HG03439 (cell line): ENCODE measurements at regions not wholly inside any gene's neighbourhood (a gene's known extent, or its start where the extent isn't known, plus 50 kb on each side); places are given as distances from the start of the nearest gene placed in this dataset.

Source experiments
- ATAC-seq: cut with Tn5 transposase; IDR thresholded peaks from one replicate; pipeline ENCODE4 v1.9.1; 2021; ENCODE audit warnings: mild to moderate bottlenecking, moderate library complexity; ENCODE audit not compliant: unreplicated experiment

DNA sequence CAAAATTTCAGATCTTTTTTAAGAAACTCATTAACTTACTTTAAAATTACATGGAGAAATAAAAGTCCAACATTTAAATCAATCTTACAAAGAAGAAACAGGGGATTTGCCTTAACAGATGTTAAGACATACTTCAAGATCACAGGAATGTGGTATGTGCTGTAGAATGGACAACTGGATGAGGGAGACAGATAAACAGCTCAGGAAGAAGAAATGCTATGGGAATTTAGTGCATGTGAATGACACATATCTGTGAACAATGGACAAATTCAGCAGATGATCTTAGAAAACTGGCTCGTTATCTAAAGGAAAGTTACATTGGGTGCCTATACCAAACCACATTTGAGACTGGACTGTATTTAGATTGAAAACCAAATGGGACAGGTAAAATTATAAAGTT is 246.8 kb upstream of the AGAP1 start:
- no peak for ATAC-seq

DNA sequence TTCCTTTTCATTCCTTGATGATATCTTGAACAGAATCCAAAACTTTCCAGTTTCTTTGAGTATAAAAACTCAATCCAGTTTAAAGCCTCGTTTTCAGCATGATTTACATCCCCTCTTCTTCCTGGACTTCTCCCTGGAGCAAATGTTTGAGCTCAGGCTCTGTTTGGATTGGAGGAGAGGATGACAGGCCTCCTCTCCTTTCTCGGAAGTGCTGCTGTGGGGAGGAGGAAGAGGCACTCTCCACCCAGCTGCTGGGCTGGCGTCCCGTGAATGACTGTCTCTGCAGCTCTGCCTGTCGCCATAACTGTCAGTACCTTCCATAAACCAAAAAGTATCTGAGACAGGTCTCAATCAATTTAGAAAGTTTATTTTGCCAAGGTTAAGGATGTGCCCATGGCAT is 238.2 kb upstream of the AGAP1 start:
- no peak for ATAC-seq

DNA sequence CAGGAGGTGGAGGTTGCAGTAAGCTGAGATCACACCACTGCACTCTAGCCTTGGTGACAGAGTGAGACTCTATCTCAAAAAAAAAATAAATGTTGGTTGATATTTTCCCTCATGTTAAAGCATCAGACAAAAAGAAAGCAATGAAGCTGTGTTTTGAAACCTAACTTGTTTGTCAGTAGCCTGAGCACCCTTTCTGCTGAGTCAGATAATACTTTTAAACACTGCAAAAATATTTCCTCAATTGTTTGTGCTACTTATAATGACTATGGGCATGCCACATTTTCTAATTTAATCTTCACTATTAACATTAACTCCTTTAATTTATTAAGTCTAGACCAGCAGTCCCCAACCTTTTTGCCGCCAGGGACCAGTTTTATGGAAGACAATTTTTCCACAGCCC is 236.3 kb upstream of the AGAP1 start:
- ATAC-seq, result no peak

DNA sequence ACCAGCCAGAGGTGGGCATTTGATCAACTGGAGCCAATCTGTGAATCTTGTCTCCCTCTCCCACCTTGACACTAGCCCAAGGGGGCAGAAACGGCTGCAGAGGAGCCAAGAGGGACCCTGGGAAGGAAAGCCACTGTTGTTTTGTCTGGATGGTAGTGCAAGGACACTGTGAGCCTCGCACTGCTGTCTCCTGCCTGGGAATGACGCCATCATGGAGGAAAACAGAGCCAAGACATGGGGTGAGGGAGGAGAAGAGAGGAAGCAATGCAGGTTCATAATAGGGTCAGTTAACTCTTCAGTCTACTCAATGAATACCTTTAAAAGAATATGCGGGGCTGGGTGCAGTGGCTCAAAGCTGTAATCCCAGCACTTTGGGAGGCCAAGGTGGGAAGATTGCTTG is 231.1 kb upstream of the AGAP1 start:
- no peak for ATAC-seq

DNA sequence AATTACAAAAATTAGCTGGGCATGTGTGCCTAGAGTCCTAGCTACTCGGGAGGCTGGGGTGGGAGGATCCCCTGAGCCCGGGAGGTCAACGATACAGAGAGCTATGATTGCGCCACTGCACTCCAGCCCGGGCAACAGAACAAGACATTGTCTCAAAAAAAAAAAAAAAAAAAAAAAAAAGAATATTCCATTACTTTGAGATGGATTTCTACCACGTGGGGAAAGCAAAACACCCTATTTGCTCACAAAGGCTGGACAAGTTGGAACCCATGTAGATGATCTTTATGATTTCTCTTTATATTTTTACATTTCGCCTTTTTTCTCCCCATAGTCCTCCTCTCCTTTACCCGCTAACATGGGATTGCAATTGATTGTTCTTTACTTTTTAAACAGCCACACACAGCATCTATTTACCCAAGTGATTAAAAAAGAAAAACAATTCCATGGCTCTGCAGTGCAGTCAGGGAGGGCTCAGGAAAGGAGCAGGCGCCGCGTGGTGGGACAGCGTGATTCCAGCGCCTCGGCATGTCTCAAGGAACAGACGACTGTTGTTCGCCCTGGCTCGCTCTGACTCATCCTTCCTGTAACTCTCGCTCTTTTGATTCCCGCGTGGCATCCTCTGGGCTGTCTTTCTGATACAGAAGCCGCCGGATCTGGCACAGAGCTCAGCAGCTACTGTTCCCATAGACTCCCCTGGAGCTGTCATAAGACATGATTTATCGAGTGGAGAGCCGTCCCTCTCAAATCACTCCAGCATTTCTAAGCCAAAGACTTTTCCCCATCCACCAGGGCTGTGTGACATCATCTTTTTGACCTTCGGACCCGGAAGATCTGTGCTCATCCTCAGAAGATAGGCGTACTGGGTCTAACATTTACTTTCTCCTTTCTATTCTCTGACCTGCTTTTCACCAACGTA is 230.4 kb upstream of the AGAP1 start:
- no peak for ATAC-seq

DNA sequence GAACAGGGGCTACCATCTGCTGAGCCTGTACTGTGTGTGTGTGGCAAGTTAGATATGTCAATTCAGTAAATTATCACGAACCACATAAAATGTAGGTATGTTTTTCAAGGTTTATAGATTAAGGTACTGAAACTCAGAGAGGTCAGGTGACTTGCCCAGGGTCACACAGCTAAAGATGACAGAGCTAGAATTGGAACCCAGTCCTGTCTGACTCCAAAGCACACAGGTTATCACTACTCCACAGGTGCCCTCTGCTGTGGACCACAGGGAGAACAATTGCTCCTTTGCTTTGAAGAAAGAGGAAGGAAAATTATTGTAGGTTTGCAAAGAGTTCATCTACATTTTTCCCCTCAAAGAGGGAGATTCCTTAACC is 229.7 kb upstream of the AGAP1 start:
- no peak for ATAC-seq

DNA sequence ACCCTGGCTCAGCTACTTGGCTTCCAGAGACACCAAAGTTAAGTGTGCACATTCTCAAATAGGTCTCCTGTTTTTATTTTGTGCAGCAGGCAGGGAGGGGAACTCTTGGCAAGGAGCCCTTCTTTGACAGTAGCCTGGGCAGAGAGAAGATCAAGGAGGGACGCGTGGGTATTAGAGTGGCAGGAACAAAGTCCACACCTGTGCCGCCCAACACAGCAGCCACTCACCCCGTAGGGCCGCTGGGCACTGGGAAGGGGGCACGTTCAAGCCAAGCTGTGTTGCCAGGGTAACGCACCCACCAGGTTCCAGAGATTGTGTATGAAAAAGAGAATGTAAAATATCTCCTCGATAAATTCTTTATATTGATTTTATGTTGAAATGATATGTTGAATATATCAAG is 229.3 kb upstream of the AGAP1 start:
- ATAC-seq, result no peak

DNA sequence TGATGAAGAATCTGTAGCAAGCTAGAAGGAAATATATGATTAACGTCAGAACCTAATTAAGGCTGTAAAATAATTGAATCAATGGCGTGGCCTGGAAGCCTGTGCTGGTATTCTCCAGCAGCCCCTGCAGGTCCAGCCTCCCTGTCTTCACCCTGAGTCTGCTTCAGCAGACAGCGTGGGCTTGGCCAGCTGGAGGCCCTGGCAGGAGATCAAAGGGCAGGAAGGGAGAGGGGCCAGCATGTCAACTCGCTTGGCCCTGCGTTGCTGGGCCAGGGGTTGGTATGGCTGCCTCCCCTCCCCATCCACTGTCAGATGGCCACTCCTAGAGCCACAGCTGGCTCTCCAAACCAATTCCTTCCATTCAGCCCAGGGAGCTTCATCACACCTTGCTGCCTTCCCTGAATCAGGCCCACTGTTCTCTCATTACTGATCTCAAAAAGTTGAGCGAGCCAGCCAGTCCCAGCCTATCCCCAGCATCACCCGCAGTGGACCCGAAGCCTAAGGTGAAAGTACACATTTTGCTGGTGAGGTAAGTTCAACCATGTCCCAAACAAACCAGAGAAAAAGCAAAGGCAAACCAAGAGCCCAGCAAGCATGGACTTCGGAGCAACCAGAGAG is 228.4 kb upstream of the AGAP1 start:
- ATAC-seq, result no peak

DNA sequence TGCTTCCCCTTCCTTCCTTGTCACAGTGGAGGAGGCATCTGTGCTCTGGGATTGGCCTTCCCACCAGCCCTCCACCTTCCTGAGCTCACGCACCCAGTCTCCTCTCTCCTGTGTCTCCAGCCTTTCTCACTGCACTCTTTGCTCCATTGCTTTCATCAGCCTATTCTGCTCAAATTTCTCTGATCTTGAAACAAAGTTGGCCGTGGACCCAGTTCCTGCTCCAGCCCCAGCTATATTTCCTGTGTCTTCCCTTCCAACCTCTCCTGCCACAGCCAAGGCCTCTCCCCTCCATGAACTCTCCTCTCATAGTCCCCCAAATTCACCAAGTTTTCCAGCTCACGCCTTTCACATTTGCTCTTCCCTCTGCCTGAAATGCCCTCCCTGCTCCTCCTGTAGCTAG is 226.6 kb upstream of the AGAP1 start:
- ATAC-seq, result no peak

DNA sequence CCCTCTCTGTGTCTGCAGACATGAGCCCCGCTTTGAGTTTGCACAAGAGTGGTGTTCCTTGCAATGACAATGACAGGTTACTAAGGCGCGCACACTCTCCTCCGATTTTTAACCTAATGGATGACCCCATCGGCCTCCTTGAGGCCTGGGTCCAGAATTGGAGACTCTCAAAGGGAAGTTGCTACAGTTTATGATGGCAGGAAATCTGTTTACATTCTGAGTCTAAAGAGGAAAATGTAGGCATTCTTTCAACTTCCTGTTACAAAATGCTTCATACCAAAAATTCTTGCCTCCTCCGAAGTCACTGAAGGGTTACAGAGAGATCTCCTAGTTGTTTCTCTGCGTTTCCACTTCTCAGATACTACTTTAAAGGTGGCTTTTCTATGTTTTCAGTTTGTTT is 225.3 kb upstream of the AGAP1 start:
- no peak for ATAC-seq

DNA sequence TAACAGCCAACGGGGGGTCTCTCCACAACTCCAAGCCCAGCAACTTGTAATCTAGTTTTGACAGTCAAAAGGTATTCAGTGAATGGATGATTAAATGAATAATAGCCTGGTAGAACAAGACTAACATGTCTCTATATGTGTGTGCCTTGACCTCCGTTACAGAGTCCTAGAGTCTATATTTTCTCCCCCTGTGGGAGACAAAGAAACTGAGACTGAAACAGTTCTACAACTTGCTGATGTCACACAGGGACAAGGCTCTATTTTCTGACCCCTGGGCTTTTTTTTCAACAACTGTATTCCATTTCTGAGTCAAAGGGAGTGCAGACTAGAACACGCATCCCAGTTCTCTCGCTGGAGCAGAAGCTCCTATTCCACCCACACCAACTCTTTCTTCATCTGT is 223.6 kb upstream of the AGAP1 start:
- ATAC-seq, result no peak

DNA sequence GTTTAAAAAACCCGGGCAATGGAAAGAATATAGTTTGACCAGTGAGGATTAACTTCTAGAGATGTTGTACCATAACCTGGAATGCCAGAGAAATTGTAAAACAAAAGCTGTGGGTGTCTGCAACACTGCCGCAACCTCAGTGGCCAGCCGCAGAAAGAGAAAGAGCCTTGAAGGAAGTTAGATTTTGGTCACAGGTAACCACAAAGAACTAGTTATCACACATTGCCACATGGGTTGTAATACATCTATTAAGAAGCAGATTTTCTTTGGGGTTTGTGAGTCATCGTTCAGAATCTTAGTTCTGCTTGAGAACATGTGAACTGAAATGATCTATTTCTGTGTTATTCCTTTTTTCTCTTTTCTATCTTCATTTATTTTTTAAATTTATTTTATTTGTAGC is 222.9 kb upstream of the AGAP1 start:
- ATAC-seq, result peak; percentile 71

DNA sequence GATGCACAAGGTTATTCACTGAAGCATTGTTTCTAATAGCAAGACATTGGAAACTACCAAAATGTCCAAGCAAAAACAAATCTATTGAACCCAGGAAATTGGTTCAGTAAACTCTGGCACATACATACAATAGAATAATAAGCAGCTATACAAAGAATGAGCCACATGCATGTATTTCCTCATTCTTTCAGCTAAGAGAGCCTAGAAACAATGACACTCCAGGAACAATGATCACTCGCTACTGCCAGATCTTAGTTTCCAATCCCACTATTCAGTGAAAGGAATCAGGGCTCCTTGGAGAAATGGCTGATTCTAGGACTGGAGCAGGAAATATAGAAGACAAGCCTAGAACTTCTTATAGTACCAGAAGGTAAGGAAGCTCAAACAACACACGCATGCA is 221.9 kb upstream of the AGAP1 start:
- no peak for ATAC-seq

DNA sequence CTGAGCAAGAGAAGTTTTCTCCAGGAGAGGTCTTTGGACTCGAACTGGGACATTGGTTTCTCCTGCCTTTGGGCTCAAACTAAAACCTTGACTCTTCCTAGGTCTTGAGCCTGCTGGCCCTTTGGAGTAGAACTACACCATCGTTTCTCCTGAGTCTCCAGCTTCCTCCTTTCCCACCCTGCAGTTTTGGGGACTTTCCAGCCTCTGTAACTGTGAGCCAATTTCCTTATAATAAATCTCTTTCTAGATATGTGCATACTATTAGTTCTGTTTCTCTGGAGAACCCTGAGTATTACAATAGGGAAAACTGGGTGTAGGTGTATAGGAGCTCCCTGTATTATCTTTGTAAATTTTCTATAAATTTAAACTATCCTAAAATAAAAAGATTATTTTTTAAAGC is 219.8 kb upstream of the AGAP1 start:
- no peak for ATAC-seq

DNA sequence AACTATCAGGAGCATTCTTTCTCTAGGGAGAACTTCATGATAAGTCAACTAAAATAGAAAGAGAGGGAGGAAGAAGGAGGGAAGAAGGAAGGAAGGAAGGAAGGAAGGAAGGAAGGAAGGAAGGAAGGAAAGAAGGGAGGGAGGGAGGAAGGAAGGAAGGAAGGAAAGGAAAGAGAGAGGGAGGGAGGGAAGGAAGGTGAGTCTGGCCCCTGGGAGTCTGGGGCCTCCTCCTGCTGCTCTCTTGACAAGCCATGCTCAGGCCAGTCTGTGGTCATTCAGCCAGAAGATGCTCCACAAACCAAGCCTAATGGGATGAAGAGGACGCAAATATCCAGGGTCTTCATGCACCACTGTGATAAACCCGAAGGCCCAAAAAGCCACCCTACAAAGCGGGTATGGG is 216.4 kb upstream of the AGAP1 start:
- ATAC-seq, result no peak

DNA sequence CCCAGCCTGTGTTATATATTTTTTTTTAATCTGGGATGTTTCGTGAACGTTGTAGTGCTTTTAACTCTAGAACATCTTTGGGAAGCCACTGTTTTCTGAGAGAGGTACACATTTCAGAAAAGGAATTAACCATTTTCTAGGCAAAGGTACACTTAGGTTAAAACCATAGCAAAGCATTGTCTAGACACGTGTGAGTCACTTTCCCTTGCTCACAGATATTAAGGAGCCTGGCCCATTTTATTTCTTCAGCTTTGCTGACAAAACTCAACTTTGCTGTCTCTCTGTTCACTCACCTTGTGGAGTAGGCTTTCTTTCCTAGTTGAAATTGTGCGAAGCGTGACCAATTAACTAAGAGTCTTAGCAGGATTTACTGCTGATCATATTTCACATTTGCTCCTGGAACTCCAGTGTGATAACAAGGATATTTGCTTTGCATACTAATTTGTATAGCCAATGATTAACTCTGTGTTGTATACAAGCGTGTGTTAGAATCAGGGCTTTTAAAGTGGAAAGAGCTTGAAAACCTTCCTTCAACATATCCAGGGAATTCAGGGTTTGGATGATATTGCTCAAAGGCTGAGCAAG is 215.0 kb upstream of the AGAP1 start:
- ATAC-seq, result no peak

DNA sequence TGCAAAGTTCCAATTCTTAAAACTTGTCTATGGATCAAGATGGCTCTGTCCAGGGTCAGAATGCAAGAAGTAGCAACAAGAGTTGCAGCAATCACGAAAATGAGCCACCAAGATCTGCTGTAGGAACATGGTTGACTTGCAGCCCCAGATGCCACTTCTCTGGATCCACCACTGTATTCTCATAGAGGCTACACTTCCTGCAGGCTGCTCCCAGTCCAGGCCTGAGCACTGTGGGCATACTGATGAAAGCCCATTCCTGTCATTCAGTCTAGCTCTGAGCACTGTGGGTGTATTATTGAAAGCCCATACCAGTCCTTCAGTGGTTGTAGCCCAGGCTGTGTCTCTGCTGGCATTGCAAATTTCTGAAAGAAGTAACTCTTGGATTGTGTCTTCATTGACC is 213.9 kb upstream of the AGAP1 start:
- ATAC-seq, result no peak

DNA sequence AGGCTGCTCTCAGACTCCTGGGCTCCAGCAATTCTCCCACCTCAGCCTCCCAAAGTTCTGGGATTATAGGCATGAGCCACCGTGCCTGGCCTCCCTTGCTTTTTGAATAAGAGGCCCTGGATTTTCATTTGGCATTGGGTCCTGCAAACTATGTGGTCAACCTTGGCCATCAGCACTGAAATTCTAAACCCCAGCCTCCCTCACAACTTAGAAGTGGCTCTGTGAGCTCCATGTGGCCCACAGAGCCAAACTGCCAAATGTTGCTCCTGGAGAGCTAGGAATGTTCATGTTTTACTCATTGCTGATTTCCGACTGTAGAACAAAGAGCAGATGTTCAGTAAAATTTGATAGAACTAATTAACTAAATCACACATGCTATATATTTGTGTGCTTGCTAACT is 210.6 kb upstream of the AGAP1 start:
- ATAC-seq, result no peak

DNA sequence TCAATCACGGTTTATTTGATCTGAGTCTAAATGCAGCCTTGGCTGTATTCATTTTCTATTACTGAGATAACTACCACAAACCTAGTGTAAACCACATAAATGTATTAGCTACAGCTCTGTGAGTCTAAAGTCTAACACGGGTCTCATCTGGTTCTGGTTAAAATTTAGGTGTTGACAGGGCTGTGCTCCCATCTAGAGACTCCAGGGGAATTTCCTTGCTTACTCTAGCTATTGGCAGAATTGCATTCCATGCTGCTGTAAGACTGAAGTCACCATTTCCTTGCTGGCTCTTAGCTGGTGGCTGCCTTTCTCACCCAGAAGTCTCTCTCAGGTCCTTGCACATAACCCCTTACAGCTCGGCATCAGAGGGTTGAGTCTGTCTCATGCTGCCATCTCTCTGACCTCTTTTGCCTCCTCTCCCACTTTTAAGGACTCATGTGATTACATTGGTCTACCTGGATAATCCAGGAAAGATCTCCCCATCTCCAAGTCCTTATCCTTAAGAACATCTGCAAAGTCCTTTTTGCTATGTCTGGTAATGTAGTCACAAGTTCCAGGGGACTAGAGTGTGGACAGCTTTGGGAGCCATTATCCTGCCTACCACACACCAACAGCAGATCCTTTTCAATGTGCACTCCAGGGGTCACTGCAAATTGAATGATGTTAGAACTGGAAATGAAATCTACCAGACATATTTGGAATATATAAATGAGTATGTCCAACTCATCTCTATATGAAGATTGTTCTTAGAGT is 207.0 kb upstream of the AGAP1 start:
- no peak for ATAC-seq

DNA sequence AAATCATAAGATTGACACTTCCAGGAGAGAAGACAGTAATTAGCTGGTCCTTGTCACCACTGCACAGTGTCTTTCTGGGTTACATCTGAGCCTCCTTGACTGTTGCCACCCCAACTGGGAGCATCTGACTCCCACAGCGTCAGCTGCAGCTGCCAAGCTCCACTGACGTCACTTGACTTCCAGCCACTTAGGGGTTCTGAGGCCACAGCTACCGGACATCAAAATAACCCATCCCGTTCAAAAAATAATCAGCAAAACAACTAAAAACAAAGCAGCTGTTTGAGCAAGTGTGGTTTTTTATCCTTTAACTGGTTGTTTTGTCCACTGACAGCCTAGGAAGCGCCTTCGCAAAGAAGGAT is 206.5 kb upstream of the AGAP1 start:
- ATAC-seq, result no peak

DNA sequence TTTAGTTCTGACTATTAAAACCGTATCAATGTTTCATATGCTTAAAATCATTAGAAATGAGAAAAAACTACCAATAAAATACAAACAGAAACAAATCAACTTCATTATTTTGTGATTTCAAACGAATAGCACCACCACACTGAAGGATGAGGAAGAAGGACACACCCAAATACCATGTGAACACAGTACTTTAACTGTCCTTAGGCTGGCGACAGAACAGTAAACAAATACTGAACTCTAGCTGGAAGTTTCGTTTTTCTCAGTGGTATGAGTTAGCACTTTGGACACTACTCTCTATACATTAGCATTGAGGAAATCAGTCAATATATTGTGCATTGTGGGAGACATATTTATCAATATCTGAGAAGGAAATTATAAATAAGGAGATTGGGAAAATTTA is 202.4 kb upstream of the AGAP1 start:
- ATAC-seq, result no peak

DNA sequence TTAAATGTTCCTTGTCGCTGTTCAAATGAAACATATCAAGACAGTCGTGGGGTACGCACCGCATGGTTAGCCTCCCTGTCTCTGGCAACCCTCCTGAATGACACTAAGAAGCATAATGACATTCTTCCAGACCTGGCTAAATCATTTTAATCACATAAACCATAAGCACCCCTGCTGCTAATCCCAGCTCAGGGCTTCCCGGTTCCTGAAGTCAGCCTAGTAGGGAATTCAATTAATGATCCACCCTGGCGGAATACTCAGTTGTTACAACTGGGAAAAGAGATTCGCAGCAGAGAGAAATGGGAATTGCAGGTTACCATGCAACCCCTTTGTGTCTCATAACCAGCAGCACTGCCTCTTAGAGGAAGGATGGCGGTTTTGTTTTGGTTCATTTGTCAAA is 200.8 kb upstream of the AGAP1 start:
- no peak for ATAC-seq
